Endodermal cell (in vitro differentiated cells): ENCODE measurements at regions not wholly inside any gene's neighbourhood (a gene's known extent, or its start where the extent isn't known, plus 50 kb on each side); places are given as distances from the start of the nearest gene placed in this dataset.

Experiments
- DNase-seq: peaks from one replicate; pipeline ENCODE4 v3.0.0-alpha.2; 2017
- H3K27ac ChIP-seq: 2 replicates; pipeline ENCODE4 v1.5.1; 2013; ENCODE audit warnings: mild to moderate bottlenecking, low read depth, low read length, moderate library complexity
- H3K27me3 ChIP-seq: 2 replicates; pipeline ENCODE4 v1.6.1; 2013; ENCODE audit warnings: mild to moderate bottlenecking, low read length, moderate library complexity; ENCODE audit not compliant: insufficient read depth, control insufficient read depth, poor library complexity, severe bottlenecking
- H3K36me3 ChIP-seq: 2 replicates; pipeline ENCODE4 v1.7.0; 2013; ENCODE audit warnings: mild to moderate bottlenecking, low read length, moderate library complexity; ENCODE audit not compliant: control insufficient read depth, insufficient read depth
- H3K4me1 ChIP-seq: one replicate; pipeline ENCODE4 v1.7.0; 2013; ENCODE audit warnings: low read length; ENCODE audit not compliant: control insufficient read depth, insufficient read depth
- H3K4me3 ChIP-seq: 2 replicates; pipeline ENCODE4 v1.5.1; 2013; ENCODE audit warnings: mild to moderate bottlenecking, low read length, moderate library complexity
- H3K9ac ChIP-seq: 2 replicates; pipeline ENCODE4 v1.6.1; 2013; ENCODE audit warnings: mild to moderate bottlenecking, low read length, moderate library complexity; ENCODE audit not compliant: poor library complexity, severe bottlenecking; ENCODE audit errors: extremely low read depth
- H3K9me3 ChIP-seq: 2 replicates; pipeline ENCODE4 v1.6.1; 2013; ENCODE audit warnings: mild to moderate bottlenecking, low read length, moderate library complexity; ENCODE audit not compliant: control insufficient read depth
- H3K27ac Mint-ChIP-seq: 2 replicates; pipeline ENCODE4 v1.8.0; 2020; ENCODE audit warnings: mixed read lengths
- H3K27me3 Mint-ChIP-seq: 2 replicates; pipeline ENCODE4 v1.8.0; 2021; ENCODE audit warnings: mild to moderate bottlenecking, mixed read lengths; ENCODE audit not compliant: insufficient read depth
- H3K36me3 Mint-ChIP-seq: 2 replicates; pipeline ENCODE4 v1.8.0; 2020; ENCODE audit warnings: low read depth, mixed read lengths
- H3K4me1 Mint-ChIP-seq: 2 replicates; pipeline ENCODE4 v1.8.0; 2020; ENCODE audit warnings: mixed read lengths
- H3K4me3 Mint-ChIP-seq: 2 replicates; pipeline ENCODE4 v1.8.0; 2020; ENCODE audit warnings: mild to moderate bottlenecking, moderate library complexity, mixed read lengths
- H3K9me3 Mint-ChIP-seq: 2 replicates; pipeline ENCODE4 v1.8.0; 2020; ENCODE audit warnings: mild to moderate bottlenecking, mixed read lengths
- CTCF ChIP-seq: fragments of 200-600 bp; sonication (generic); conservative IDR thresholded peaks from 2 replicates; pipeline ENCODE4 v1.5.0; 2021; ENCODE audit warnings: antibody characterized with exemption, mild to moderate bottlenecking
- WGBS, 2 experiments: methylation state at CpG; one replicate each; pipeline versions ENCODE4 v1.1.5 to v1.1.7; 2013; ENCODE audit warnings: missing lambda C conversion rate in 2 of 2, mixed read lengths in 1 of 2; ENCODE audit not compliant: insufficient coverage in 1 of 2, insufficient read length in 1 of 2; 5-methylcytosine and 5-hydroxymethylcytosine counted together

- Histone ChIP-seq H3K4me1 (no peaks in the 10 kb centered on the region), H3K36me3 (no peaks in the 10 kb centered on the region), H3K27ac (no peak overlapping the region), H3K9me3 (no peaks in the 10 kb centered on the region), H3K9ac (no peak overlapping the region), H3K27me3 (no peaks in the 10 kb centered on the region), H3K4me3 (no peak overlapping the region)
- Mint-ChIP-seq H3K9me3 (no peaks in the 10 kb centered on the region), H3K27me3 (no peaks in the 10 kb centered on the region), H3K27ac (no peak overlapping the region), H3K4me3 (no peak overlapping the region), H3K36me3 (no peaks in the 10 kb centered on the region), H3K4me1 (no peaks in the 10 kb centered on the region)
- no peak for TF ChIP-seq CTCF
- DNase-seq, result no peak
- WGBS, 2 experiments, result 87 to 90% methylated on average over 3 to 4 of the region's 4 CpGs
Observed at GRCh38 chr20:12737497-12737896, 271.3 kb upstream of the SPTLC3 start.

- no peak overlapping the region for H3K27ac ChIP-seq
- no peak for TF ChIP-seq CTCF
Observed at GRCh38 chr20:12737900-12738299, 270.9 kb upstream of the SPTLC3 start.

GRCh38 chr20:12740647-12741046 is 268.1 kb upstream of the SPTLC3 start:
- no peaks in the 10 kb centered on the region for H3K36me3 Mint-ChIP-seq
- H3K9me3 Mint-ChIP-seq, result no peaks in the 10 kb centered on the region
- no peak overlapping the region for H3K4me3 Mint-ChIP-seq
- no peak overlapping the region for H3K27ac Mint-ChIP-seq
- no peak overlapping the region for H3K4me3 ChIP-seq
- no peaks in the 10 kb centered on the region for H3K27me3 ChIP-seq
- no peaks in the 10 kb centered on the region for H3K9me3 ChIP-seq
- WGBS, 2 experiments, result 95% methylated on average over 5 of the region's 5 CpGs
- H3K27me3 Mint-ChIP-seq, result no peaks in the 10 kb centered on the region
- no peak for DNase-seq
- no peak for TF ChIP-seq CTCF
- H3K4me1 ChIP-seq, result no peaks in the 10 kb centered on the region
- no peaks in the 10 kb centered on the region for H3K4me1 Mint-ChIP-seq
- H3K27ac ChIP-seq, result no peak overlapping the region
- H3K36me3 ChIP-seq, result no peaks in the 10 kb centered on the region
- H3K9ac ChIP-seq, result no peak overlapping the region

More at GRCh38 chr20:12737900-12738299, 270.9 kb upstream of the SPTLC3 start:
- no peaks in the 10 kb centered on the region for H3K27me3 ChIP-seq
- H3K4me1 ChIP-seq, result no peaks in the 10 kb centered on the region
- H3K9me3 ChIP-seq, result no peaks in the 10 kb centered on the region
- H3K27ac Mint-ChIP-seq, result no peak overlapping the region
- H3K4me3 Mint-ChIP-seq, result no peak overlapping the region
- DNase-seq, result no peak
- H3K27me3 Mint-ChIP-seq, result no peaks in the 10 kb centered on the region
- H3K9ac ChIP-seq, result no peak overlapping the region
- no peaks in the 10 kb centered on the region for H3K9me3 Mint-ChIP-seq
- no peaks in the 10 kb centered on the region for H3K4me1 Mint-ChIP-seq
- H3K36me3 Mint-ChIP-seq, result no peaks in the 10 kb centered on the region
- no peak overlapping the region for H3K4me3 ChIP-seq
- no peaks in the 10 kb centered on the region for H3K36me3 ChIP-seq
- WGBS, 2 experiments, result 100% methylated on average over 2 of the region's 2 CpGs; no CpG with 5 or more reads in 1 of the 2 experiments
